MM.1S (cell line): ENCODE measurements at regions not wholly inside any gene's neighbourhood (a gene's known extent, or its start where the extent isn't known, plus 50 kb on each side); places are given as distances from the start of the nearest gene placed in this dataset.

Source experiments
- CTCF ChIP-seq: fragments of 300-600 bp; sonication (generic); IDR thresholded peaks from 2 replicates; pipeline ENCODE4 v1.5.1; 2016; ENCODE audit warnings: antibody characterized with exemption, low read length, mixed read lengths
- EZH2phosphoT487 ChIP-seq: fragments of 300-600 bp; sonication (generic); IDR thresholded peaks from 2 replicates; pipeline ENCODE4 v1.6.1; 2018; ENCODE audit warnings: antibody characterized with exemption, low read length

- TF ChIP-seq CTCF = no peak
- no peak for TF ChIP-seq EZH2phosphoT487
Measured at GRCh38 chr13:103883698-103884097, 817.5 kb upstream of the SLC10A2 start.
